ENCODE measurements at regions not wholly inside any gene's neighbourhood (a gene's known extent, or its start where the extent isn't known, plus 50 kb on each side); places are given as distances from the start of the nearest gene placed in this dataset.
"Not testable (repeated sequence)": the region's sequence is repeated elsewhere in the genome, so short reads cannot be mapped to it uniquely, and the experiment has no call there.

DNA sequence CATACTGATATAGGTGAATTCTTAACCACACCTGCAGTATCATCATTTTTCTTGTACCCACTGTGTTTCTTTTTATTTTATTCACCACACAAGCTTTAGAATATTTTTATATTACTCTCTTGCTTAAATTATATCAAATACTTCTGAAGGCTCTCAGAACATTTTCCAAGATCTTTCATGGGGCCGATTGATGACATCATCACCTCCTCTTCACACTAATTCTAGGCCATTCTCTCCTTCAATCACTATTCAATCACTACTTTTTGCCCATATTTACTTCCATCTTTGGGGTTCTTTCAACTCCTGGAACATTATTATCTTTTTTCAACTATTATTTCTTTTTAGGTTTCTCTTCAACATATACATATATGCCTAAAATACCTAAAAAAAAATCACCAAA lies 1438.8 kb upstream of the ALCAM start:
- no peak for DNase-seq

- DNase-seq: no peak
Observed at GRCh38 chr3:103937094-103937493, 1429.6 kb upstream of the ALCAM start.

- no peak for DNase-seq
Observed at GRCh38 chr3:103947062-103947461, 1419.6 kb upstream of the ALCAM start.

GRCh38 chr3:103949693-103950092 lies 1417.0 kb upstream of the ALCAM start:
- no peak for DNase-seq

GRCh38 chr3:103950676-103951075 lies 1416.0 kb upstream of the ALCAM start:
- no peak for DNase-seq

GRCh38 chr3:103953796-103954195 lies 1412.9 kb upstream of the ALCAM start:
- DNase-seq: no peak

- DNase-seq: no peak
Observed at GRCh38 chr3:103960819-103961218, 1405.9 kb upstream of the ALCAM start.

DNA sequence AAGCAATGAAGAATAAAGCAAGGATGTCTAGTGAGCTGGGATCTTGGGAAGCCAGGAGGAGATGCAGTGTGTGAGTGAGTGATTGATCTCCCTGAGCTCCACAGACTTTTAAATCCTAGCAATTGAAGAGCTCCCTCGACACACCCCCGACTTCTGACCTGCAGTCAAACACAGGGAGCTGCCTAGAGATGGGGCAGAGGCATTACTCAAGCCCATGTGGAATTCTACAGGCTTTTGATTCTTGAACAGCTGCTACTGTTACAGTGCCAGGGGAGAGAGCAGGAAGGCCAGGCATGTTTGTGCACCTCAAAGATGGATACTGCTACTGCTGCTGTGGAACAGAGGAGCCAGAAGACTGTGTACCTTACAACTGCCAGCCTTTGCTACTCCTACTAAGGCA lies 1403.1 kb upstream of the ALCAM start:
- DNase-seq: no peak

DNA sequence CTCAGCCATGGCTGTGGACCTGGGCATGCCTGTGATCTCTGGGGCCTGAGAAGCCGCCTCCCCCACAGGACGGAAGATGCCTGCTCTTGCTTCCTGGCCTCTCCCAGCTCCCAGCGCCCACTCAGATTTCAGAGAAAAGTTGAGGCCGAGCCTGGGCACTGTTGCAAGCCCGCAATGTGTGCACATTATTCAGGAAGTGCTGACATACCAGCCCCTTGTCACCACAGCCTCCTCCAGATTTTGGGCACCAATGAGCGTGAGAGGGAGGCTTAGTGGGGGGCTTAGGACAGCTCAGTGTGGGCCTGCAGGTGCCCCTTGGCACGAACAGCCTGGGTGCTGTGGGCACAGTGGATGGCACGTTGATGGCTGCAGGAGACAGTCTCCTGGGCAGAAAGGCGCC lies 1400.9 kb upstream of the ALCAM start:
- DNase-seq: no peak

DNA sequence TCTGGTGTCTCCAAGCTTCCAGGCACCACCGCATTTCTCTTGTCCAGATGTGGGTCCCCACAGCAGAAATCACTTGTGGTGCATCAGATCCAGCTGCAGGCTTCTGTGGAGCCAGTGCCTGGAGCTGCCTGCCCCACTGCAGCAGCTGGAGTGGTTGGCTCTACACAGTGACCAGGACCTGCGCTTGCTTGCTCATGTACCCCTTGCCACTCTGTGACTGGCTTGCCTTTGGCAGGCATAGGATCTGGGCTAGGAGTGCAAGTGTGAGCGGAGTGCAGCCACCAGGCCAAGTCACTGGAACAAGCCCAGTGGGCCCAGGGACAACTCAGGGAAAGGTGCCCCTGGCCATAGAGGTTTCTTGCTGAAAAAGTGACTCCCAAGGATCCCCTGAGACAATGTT lies 1400.0 kb upstream of the ALCAM start:
- DNase-seq: no peak

- DNase-seq: no peak
Observed at GRCh38 chr3:103968131-103968530, 1398.6 kb upstream of the ALCAM start.

DNA sequence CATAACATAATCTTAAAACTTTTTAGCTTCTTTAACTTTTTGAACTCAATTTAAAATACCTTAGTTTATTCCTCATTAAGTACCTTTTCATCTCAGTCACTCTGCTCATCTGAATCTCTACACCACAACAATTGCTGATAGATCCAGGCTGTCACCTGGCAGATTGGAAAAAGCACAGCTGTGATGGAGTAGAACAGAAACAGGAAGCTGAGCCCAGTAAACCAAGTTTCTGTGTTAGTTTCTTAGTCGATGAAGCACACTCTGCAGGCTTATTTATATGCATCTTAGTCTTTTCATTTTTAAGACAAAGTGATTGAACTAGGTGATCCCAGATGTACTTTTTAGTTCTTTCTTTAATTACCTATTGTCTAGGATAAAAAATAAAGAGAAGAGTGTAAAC lies 1398.0 kb upstream of the ALCAM start:
- no peak for DNase-seq

- DNase-seq: no peak
Observed at GRCh38 chr3:103976931-103977339, 1389.8 kb upstream of the ALCAM start.

- DNase-seq: no peak
Observed at GRCh38 chr3:103977417-103977816, 1389.3 kb upstream of the ALCAM start.

DNA sequence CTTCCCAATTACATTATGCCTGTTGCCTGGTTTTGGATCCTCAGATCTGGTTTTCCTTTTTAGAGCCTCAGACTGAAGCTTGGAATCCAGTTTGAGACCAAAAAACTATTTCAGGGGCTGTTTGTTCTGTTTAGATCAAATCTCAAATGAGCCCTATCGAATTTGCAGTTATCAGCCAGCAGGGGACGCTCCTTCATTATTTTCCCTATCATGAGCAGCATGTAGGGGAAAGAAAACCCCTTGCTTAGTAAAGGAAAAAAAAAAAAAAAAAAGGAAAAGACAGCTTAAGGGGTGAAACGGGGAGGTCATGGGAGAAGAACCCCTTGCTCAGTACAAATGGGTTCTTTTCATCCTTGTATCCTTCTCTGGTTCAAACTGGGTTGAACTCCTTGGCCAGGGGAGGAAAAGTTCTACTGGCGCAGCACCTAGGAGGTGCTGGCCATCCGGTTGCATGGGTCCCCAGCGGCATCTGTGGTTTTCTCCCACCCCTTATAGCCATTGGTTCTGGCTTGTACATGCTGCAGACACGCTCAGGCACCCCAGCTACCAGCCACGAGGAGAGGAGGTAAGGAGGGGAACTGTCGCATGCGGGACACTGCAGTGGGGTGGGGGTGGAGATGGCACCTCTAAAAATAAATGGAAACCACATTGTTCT lies 1375.1 kb upstream of the ALCAM start:
- no peak for DNase-seq

- DNase-seq: no peak
Observed at GRCh38 chr3:103992469-103992868, 1374.2 kb upstream of the ALCAM start.

GRCh38 chr3:104004956-104005355 lies 1361.8 kb upstream of the ALCAM start:
- no peak for DNase-seq

DNA sequence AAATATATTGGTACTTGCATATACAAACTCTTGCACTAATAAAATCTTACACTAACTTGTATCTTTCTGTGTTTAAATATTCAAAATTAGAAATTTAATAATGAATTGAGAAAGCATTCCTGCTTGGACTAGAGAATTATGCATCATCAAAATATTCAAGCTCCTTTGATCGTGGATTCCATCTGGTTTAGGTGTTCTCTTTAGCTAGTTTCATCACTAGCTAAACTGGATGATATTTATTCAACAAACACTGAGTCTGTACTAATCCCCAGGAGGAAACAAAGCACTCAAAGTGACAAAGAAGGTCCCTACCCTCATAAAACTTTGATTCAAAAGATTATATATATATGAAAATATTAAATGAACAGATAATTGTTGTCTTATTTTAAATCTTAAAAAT lies 1360.9 kb upstream of the ALCAM start:
- DNase-seq: no peak

- DNase-seq: no peak
Observed at GRCh38 chr3:104018541-104018940, 1348.2 kb upstream of the ALCAM start.

GRCh38 chr3:104031598-104031997 lies 1335.1 kb upstream of the ALCAM start:
- no peak for DNase-seq

DNA sequence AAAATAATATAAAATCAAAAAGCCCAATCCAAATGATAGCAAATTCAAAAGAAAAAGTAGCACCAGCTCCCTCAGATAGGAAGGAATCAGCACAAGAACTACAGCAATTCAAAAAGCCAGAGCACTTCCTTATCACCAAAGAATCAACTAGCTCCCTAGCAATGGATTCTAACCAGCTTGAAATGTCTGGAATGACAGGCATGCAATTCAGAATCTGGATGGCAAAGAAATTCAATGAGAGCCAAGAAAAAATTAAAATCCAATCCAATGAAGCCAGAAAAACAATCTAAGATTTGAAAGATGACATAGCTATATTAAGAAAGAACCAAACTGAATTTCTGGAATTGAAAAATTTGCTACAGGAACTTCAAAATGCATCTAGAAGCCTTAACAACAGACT lies 1334.4 kb upstream of the ALCAM start:
- no peak for DNase-seq

DNA sequence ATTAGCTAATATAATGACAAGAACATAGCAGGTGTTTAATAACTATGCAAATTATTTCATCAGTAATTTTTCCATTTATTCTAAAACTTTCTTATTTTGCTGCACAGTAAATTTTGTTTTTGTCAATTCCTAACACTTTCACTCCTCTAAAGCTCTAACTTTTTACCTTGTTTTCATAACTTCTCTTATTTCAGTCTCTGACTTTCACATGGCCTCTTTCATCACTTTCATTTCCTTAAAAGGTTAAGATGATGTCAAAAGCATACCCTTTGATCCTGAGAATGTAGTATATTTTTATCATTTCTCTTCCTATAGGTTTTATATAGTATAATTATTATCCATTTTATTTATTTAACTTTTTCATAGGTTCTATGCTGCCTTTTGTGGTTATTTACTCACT lies 1325.8 kb upstream of the ALCAM start:
- DNase-seq: no peak

- not testable (repeated sequence) for DNase-seq
Observed at GRCh38 chr3:104043001-104043543, 1323.6 kb upstream of the ALCAM start.

GRCh38 chr3:104044002-104044401 lies 1322.7 kb upstream of the ALCAM start:
- DNase-seq: no peak

DNA sequence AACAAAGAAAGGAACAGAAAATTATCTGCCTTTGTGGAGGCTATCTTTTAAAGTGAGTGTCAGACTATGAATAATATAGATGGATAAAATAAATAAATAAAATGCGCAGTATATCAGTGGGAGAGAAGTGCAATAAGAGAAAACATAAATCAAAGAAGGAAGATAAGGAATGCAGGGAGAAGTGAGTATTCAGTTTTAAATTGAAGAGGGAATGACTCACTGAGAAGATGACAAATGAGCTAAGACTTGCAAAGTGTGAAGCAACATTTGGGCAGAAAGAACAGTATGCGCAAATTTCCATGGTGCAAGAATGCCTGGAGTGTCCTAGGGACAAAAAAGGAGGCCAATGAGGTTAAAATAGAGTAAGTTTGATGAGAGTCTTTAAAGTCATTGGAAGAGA lies 1300.1 kb upstream of the ALCAM start:
- DNase-seq: no peak
